ENCODE measurements at regions not wholly inside any gene's neighbourhood (a gene's known extent, or its start where the extent isn't known, plus 50 kb on each side); places are given as distances from the start of the nearest gene placed in this dataset.
A peak's percentile ranks its signal among the peaks of the same experiment; 100 is the strongest.

- no peak for TF ChIP-seq USF2 (IDR thresholded peaks at IDR 0.05; ENCODE audit: borderline replicate concordance, low read depth, low read length)
- no peak for TF ChIP-seq FOXM1 (IDR thresholded peaks at IDR 0.05; ENCODE audit: low read depth)
- no peak for TF ChIP-seq FOXJ3 (CRISPR knock-in tag; IDR thresholded peaks at IDR 0.05)
Observed at GRCh38 chr5:17004441-17005106, 68.5 kb upstream of the MYO10 start (continued).

- H3K27ac ChIP-seq (ENCODE audit: low read depth in 2 of 2, low read length in 1 of 2) = no peak overlapping the region
Observed at GRCh38 chr5:17005107-17005828, 69.2 kb upstream of the MYO10 start.

More at GRCh38 chr5:17005107-17005828, 69.2 kb upstream of the MYO10 start:
- POLR2A ChIA-PET = no interaction called here
- Histone ChIP-seq H3K27me3 (ENCODE audit: insufficient read depth) (no peaks in the 10 kb centered on the region), H3K4me3 (ENCODE audit: low read depth in 2 of 2, low read length in 1 of 2) (no peak overlapping the region), H3K9me3 (no peaks in the 10 kb centered on the region), H3K36me3 (replicated peaks in 1 of 2; ENCODE audit: control insufficient read depth in 1 of 2, insufficient read depth in 2 of 2, low read length in 1 of 2) (no peaks in the 10 kb centered on the region), H3K9ac (no peak overlapping the region), H3F3A (replicated peaks; ENCODE audit: insufficient read depth) (peaks cover 20% of the 10 kb centered on the region), H3K79me2 (ENCODE audit: insufficient read depth) (no peaks in the 10 kb centered on the region), H4K20me1 (ENCODE audit: insufficient read depth) (no peaks in the 10 kb centered on the region), H3K4me2 (no peak overlapping the region), H3K9me2 (no peaks in the 10 kb centered on the region), H3K4me1 (ENCODE audit: control insufficient read depth in 1 of 2, insufficient read depth in 2 of 2, low read depth in 1 of 2, low read length in 1 of 2) (peaks cover 0 to 25% of the 10 kb centered on the region in 2 experiments; a peak in 1 of 4 replicates), H2AFZ (ENCODE audit: low read depth) (peak overlapping the region; percentile 57)
- 92% methylated on average over 10 of the region's 10 CpGs for WGBS (ENCODE audit: low lambda C conversion rate)
- no peak for TF ChIP-seq PBX3 (IDR thresholded peaks at IDR 0.05)
- no peak for TF ChIP-seq ZBTB33 (IDR thresholded peaks at IDR 0.05; ENCODE audit: borderline replicate concordance, low read depth)
- TF ChIP-seq RXRA (IDR thresholded peaks at IDR 0.05; ENCODE audit: borderline replicate concordance, low read depth) = no peak
- no peak for TF ChIP-seq TCF12 (IDR thresholded peaks at IDR 0.05)
- TF ChIP-seq FOSL2 (IDR thresholded peaks at IDR 0.05; ENCODE audit: borderline replicate concordance, low read depth) = no peak
- no peak for TF ChIP-seq EZH2phosphoT487 (IDR thresholded peaks at IDR 0.05; ENCODE audit: borderline replicate concordance, low read depth)
- TF ChIP-seq TAF1 (IDR thresholded peaks at IDR 0.05; ENCODE audit: borderline replicate concordance, low read depth, low read length) = no peak
- no peak for TF ChIP-seq MEF2A (IDR thresholded peaks at IDR 0.05; ENCODE audit: borderline replicate concordance, low read depth)
- no peak for TF ChIP-seq NFIC (IDR thresholded peaks at IDR 0.05; ENCODE audit: borderline replicate concordance)
- no peak for TF ChIP-seq REST (IDR thresholded peaks at IDR 0.05; ENCODE audit: low read depth, low read length)
- TF ChIP-seq EP300 (IDR thresholded peaks at IDR 0.05; ENCODE audit: borderline replicate concordance in 1 of 2, low read depth in 1 of 2, low read length in 1 of 2) = no peak
- TF ChIP-seq POLR2AphosphoS5 (IDR thresholded peaks at IDR 0.05; ENCODE audit: low read depth, low read length) = no peak
- no peak for TF ChIP-seq JUND (IDR thresholded peaks at IDR 0.05)
- no peak for TF ChIP-seq GABPA (IDR thresholded peaks at IDR 0.05; ENCODE audit: low read depth)
- no peak for TF ChIP-seq YY1 (IDR thresholded peaks at IDR 0.05; ENCODE audit: low read depth)
- CTCF ChIA-PET = interaction anchor here (1.0 kb wide), 1 partner anchor 185 kb away, joined by 3 read pairs; no protein-coding TSS in a partner anchor
- DNase-seq = no peak

Measured in SK-N-SH (cell line).